GM19438 (cell line): ENCODE measurements at regions not wholly inside any gene's neighbourhood (a gene's known extent, or its start where the extent isn't known, plus 50 kb on each side); places are given as distances from the start of the nearest gene placed in this dataset.
"Not testable (repeated sequence)": the region's sequence is repeated elsewhere in the genome, so short reads cannot be mapped to it uniquely, and the experiment has no call there.

Experiments
- ATAC-seq: cut with Tn5 transposase; IDR thresholded peaks from one replicate; pipeline ENCODE4 v1.9.1; 2021; ENCODE audit warnings: low read depth; ENCODE audit not compliant: unreplicated experiment

GRCh38 chr2:40043641-40044040 lies 264.6 kb upstream of the THUMPD2 start:
- no peak for ATAC-seq

GRCh38 chr2:40043191-40043590 lies 264.1 kb upstream of the THUMPD2 start:
- no peak for ATAC-seq

- ATAC-seq, result no peak
These were observed 262.6 kb upstream of the THUMPD2 start for GRCh38 chr2:40041422-40042382.

GRCh38 chr2:40039549-40039948 lies 260.5 kb upstream of the THUMPD2 start:
- no peak for ATAC-seq

GRCh38 chr2:40038646-40039045 lies 259.6 kb upstream of the THUMPD2 start:
- no peak for ATAC-seq

GRCh38 chr2:40037303-40037702 lies 258.2 kb upstream of the THUMPD2 start:
- ATAC-seq, result no peak

- ATAC-seq, result no peak
These were observed 257.2 kb upstream of the THUMPD2 start for GRCh38 chr2:40036241-40036640.

- ATAC-seq, result no peak
These were observed 255.7 kb upstream of the THUMPD2 start for GRCh38 chr2:40034801-40035200.

- ATAC-seq, result no peak
These were observed 255.1 kb upstream of the THUMPD2 start for GRCh38 chr2:40034198-40034597.

GRCh38 chr2:40033781-40034180 lies 254.7 kb upstream of the THUMPD2 start:
- no peak for ATAC-seq

GRCh38 chr2:40032650-40033319 lies 253.7 kb upstream of the THUMPD2 start:
- no peak for ATAC-seq

- no peak for ATAC-seq
These were observed 251.5 kb upstream of the THUMPD2 start for GRCh38 chr2:40030456-40030975.

- ATAC-seq, result peak; percentile 80
These were observed 249.9 kb upstream of the THUMPD2 start for GRCh38 chr2:40028792-40029488.

GRCh38 chr2:40027968-40028367 lies 248.9 kb upstream of the THUMPD2 start:
- no peak for ATAC-seq

GRCh38 chr2:40025276-40025675 lies 246.2 kb upstream of the THUMPD2 start:
- ATAC-seq, result not testable (repeated sequence)

GRCh38 chr2:40020997-40021396 lies 241.9 kb upstream of the THUMPD2 start:
- no peak for ATAC-seq

- no peak for ATAC-seq
These were observed 237.3 kb upstream of the THUMPD2 start for GRCh38 chr2:40016151-40016885.

GRCh38 chr2:40013962-40014361 lies 234.9 kb upstream of the THUMPD2 start:
- not testable (repeated sequence) for ATAC-seq

GRCh38 chr2:40004336-40004735 lies 225.3 kb upstream of the THUMPD2 start:
- no peak for ATAC-seq

GRCh38 chr2:40002339-40002738 lies 223.3 kb upstream of the THUMPD2 start:
- no peak for ATAC-seq
